Embryonic facial prominence (tissue), 1 donor: ENCODE measurements at regions not wholly inside any gene's neighbourhood (a gene's known extent, or its start where the extent isn't known, plus 50 kb on each side); places are given as distances from the start of the nearest gene placed in this dataset.

Experiments used
- DNase-seq: peaks from one replicate; pipeline ENCODE4 v3.0.0-alpha.2; 2016; ENCODE audit errors: extremely low spot score

DNA sequence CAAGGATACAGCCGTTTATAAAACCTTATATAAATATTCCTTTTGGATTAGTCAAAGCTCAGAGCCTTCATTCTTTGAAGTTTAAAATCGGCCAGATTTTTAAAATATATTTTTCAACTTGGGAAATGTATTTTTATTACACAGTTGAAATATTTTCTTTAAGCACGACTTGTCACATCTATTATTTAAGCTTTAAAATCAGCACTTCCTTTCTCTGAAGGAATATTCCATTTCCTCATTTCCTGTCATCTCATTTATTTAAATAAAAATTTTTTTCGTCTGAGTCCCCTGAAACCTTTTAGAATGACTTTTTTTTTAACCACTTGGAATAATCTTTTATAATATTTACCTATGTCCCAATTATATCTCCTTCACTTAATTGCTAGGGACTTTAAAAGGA, 107.5 kb upstream of the PDE3A start:
- DNase-seq: no peak

- DNase-seq: no peak
These were observed 106.2 kb upstream of the PDE3A start for GRCh38 chr12:20262119-20262518.

GRCh38 chr12:20264026-20264425, 104.3 kb upstream of the PDE3A start:
- DNase-seq: no peak

- DNase-seq: no peak
These were observed 103.7 kb upstream of the PDE3A start for GRCh38 chr12:20264608-20265114.

- no peak for DNase-seq
These were observed 100.1 kb upstream of the PDE3A start for GRCh38 chr12:20268121-20268732.

GRCh38 chr12:20268771-20269170, 99.6 kb upstream of the PDE3A start:
- DNase-seq: no peak

GRCh38 chr12:20269337-20270067, 98.8 kb upstream of the PDE3A start:
- no peak for DNase-seq

GRCh38 chr12:20270557-20270956, 97.8 kb upstream of the PDE3A start:
- DNase-seq: no peak

DNA sequence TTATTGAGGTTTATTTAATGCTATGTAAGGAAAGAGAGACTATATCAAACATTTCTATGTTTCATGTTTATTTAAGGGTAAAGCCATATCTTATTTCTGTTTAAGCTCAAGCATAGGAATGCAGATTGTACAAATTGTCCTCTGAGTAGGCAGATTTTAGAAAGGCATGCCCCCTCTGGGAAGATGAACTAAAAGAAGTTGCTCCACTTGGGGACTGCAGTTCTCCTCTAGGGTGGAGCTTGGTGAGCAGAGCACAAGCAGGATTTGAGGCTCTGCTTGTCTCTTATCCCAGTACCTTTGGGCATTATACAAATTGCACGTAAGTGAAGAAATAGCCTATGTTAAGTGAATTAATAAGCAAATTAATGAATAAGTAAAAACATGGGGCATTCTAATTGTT, 96.2 kb upstream of the PDE3A start:
- DNase-seq: no peak

DNA sequence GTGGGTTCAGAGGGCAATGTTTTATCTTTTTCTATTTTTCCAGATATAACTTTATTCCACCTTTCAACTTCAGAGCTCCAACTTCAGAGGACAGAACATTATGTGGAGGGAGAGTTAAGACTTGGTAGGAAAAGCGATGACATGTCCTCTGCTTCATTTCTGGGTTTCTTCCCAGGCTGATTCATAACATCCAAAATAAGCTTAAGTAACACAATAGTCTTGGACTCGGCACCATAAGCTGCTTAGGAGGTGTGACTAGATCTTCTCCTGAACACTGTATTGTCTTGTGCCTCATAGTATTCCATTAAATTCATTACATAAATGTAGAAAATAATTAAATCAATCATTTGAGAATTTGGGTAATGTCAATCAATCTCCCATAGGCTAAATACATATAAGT, 95.5 kb upstream of the PDE3A start:
- DNase-seq: no peak

- no peak for DNase-seq
These were observed 94.3 kb upstream of the PDE3A start for GRCh38 chr12:20274008-20274407.

- no peak for DNase-seq
These were observed 90.1 kb upstream of the PDE3A start for GRCh38 chr12:20278276-20278675.

- DNase-seq: no peak
These were observed 87.8 kb upstream of the PDE3A start for GRCh38 chr12:20280515-20280914.

DNA sequence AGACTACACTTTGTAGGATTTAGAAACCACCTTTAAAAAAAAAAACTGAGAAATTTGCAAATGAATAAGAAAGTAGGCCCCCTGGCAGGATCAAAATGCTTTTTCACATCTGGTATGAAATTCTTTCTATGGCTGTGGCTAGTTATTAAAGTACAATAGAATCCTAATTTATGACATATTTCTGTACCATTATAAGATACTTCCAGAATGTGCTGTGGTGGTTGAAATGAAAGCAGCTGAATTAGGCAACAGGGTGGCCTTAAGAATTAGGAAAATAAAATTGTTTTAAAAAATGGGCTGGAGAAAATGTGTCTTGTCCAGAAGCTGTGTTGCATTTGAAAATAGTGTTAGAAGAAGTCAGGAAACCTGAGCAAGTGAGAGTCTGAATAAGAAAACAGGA, 85.9 kb upstream of the PDE3A start:
- no peak for DNase-seq

DNA sequence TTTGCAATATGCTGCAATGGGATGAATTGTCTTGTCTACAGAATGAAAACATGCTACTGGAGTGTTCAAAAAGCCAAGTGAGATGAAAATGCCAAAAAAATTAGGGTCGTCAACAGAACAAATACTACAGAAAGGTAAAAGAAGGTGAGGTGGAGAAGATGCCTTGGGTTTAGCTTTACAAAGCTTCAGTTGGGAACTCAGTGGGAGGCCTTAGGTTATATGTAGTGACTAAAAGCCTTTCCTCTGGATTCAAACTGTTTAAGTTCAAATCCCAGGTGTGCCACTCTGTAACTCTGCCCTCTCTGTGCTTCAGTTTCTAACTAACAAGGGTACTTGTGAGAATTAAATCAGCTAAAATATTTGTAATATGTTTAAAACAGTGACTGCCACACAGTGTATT, 84.9 kb upstream of the PDE3A start:
- DNase-seq: no peak

- no peak for DNase-seq
These were observed 78.8 kb upstream of the PDE3A start for GRCh38 chr12:20289520-20289919.

GRCh38 chr12:20300457-20300856, 67.9 kb upstream of the PDE3A start:
- no peak for DNase-seq

GRCh38 chr12:20305470-20305869, 62.9 kb upstream of the PDE3A start:
- DNase-seq: no peak

DNA sequence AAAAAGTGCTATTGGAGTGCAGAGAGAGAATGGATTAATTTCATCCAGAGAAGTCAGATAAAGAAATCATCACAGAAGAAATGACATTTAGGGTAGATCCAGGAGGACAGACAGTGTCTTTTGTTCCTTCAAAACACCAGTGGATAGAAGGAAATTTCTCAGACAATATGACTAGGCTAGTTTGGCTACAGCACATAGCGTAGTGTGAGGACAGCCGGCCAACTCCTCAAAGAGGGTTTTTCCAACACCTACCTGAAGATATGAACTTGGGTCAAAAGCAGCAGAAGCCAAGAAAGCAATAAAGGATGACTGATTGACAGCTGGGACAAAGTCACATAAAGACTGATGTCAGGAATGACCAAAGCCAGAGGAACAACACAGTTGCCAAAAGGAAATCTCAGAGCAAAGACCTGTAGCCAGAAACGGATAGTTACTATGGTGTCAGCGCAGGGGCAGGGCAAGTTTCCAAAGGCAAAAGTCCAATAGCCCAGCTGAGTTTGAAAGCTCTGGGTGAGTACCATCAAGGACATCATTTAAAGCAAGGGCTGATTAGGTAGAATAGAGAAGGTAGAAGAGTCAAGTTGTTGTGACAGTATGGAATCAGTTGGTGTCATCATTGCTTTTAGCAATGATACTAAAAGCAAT, 58.7 kb upstream of the PDE3A start:
- no peak for DNase-seq

DNA sequence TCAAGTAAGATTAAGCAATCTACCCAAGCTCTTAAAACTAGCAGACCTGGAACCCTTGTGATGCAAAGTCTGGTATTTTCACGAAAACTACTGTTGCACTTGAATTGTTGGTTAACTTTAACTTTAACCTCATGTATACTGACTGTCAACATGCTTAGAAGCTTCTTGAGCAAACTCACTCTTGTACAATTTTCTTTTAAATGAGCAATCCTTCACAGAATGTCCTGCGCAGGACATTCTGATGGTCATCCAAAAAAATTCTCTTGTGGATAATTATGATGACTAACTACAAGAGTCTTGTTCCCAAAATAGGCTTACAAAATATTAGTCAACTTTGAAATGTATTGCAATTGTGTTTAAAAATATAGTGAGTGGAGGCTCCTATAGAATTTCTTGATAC, 54.0 kb upstream of the PDE3A start:
- DNase-seq: no peak

DNA sequence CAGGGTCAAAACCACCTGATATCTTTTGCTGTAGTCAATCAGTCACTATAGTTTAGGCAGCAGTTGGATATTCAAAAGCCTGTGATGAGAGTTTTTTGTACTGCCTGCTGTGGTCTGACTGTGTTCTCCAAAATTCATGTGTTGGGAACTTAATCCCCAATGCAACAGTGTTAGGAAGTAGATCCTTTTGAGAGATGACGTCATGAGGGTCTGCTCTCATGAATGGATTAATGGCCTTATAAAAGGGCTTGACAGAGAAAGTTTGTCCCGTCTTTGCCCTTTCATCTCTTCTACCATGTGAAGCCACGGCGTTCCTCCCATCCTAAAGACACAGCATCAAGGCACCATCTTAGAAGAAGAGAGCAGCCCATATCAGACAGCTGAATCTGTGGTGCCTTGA, 50.8 kb upstream of the PDE3A start:
- no peak for DNase-seq
